ENCODE measurements at regions not wholly inside any gene's neighbourhood (a gene's known extent, or its start where the extent isn't known, plus 50 kb on each side); places are given as distances from the start of the nearest gene placed in this dataset.
"Not testable (repeated sequence)": the region's sequence is repeated elsewhere in the genome, so short reads cannot be mapped to it uniquely, and the experiment has no call there.

- TF ChIP-seq TSHZ2 (CRISPR knock-in tag; IDR thresholded peaks at IDR 0.05); PPARA (CRISPR knock-in tag; IDR thresholded peaks at IDR 0.05; ENCODE audit: borderline replicate concordance); GLIS3 (CRISPR knock-in tag; IDR thresholded peaks at IDR 0.05); TOX (CRISPR knock-in tag; IDR thresholded peaks at IDR 0.05; ENCODE audit: borderline replicate concordance); ARNTL (CRISPR knock-in tag; IDR thresholded peaks at IDR 0.05; ENCODE audit: borderline replicate concordance, low read depth); POU6F1 (CRISPR knock-in tag; IDR thresholded peaks at IDR 0.05; ENCODE audit: borderline replicate concordance, low read depth); SNAI2 (CRISPR knock-in tag; IDR thresholded peaks at IDR 0.05); ZNF70 (CRISPR knock-in tag; IDR thresholded peaks at IDR 0.05); ZFP3 (CRISPR knock-in tag; IDR thresholded peaks at IDR 0.05); ISL1 (CRISPR knock-in tag; IDR thresholded peaks at IDR 0.05); OSR1 (CRISPR knock-in tag; IDR thresholded peaks at IDR 0.05): not testable (repeated sequence)
These were observed 215.4 kb upstream of the TBL1XR1 start for GRCh38 chr3:177412677-177413170.

All from SK-N-SH treated with all-trans-retinoic acid at 6 μM for 48 hours (cell line).